22Rv1 (cell line): ENCODE measurements at regions not wholly inside any gene's neighbourhood (a gene's known extent, or its start where the extent isn't known, plus 50 kb on each side); places are given as distances from the start of the nearest gene placed in this dataset.

ENCODE experiments used
- ZFX ChIP-seq: fragments of 450-650 bp; IDR thresholded peaks from 2 replicates; pipeline ENCODE4 v1.6.1; 2017; ENCODE audit warnings: antibody characterized with exemption, borderline replicate concordance
- TF ChIP-seq, protein P1 (sequence below): fragments of 450-650 bp; IDR thresholded peaks from 2 replicates; pipeline ENCODE4 v1.5.1; 2017; ENCODE audit warnings: mild to moderate bottlenecking

- TF ChIP-seq, protein P1, sequence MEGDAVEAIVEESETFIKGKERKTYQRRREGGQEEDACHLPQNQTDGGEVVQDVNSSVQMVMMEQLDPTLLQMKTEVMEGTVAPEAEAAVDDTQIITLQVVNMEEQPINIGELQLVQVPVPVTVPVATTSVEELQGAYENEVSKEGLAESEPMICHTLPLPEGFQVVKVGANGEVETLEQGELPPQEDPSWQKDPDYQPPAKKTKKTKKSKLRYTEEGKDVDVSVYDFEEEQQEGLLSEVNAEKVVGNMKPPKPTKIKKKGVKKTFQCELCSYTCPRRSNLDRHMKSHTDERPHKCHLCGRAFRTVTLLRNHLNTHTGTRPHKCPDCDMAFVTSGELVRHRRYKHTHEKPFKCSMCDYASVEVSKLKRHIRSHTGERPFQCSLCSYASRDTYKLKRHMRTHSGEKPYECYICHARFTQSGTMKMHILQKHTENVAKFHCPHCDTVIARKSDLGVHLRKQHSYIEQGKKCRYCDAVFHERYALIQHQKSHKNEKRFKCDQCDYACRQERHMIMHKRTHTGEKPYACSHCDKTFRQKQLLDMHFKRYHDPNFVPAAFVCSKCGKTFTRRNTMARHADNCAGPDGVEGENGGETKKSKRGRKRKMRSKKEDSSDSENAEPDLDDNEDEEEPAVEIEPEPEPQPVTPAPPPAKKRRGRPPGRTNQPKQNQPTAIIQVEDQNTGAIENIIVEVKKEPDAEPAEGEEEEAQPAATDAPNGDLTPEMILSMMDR = no peak
- no peak for TF ChIP-seq ZFX
Observed at GRCh38 chr13:69363360-69363759, 744.3 kb upstream of the ATXN8OS start.
